GM06990 (cell line): ENCODE measurements at regions not wholly inside any gene's neighbourhood (a gene's known extent, or its start where the extent isn't known, plus 50 kb on each side); places are given as distances from the start of the nearest gene placed in this dataset.
"Not testable (repeated sequence)": the region's sequence is repeated elsewhere in the genome, so short reads cannot be mapped to it uniquely, and the experiment has no call there.

ENCODE experiments used
- DNase-seq: peaks from one replicate; pipeline ENCODE4 v3.0.0-alpha.2; 2011; ENCODE audit not compliant: insufficient read length; ENCODE audit errors: extremely low read depth
- H3K27me3 ChIP-seq: replicated peaks from 2 replicates; pipeline ENCODE4 v1.6.0; 2011; ENCODE audit warnings: low read length; ENCODE audit not compliant: control insufficient read depth, insufficient read depth
- H3K36me3 ChIP-seq: 2 replicates; pipeline ENCODE4 v1.5.1; 2011; ENCODE audit warnings: low read length; ENCODE audit not compliant: control insufficient read depth, insufficient read depth
- H3K4me3 ChIP-seq: replicated peaks from 2 replicates; pipeline ENCODE4 v1.5.1; 2011; ENCODE audit warnings: low read depth, mild to moderate bottlenecking, control low read depth, low read length
- TF ChIP-seq, protein P1 (sequence below): IDR thresholded peaks from 2 replicates; pipeline ENCODE4 v1.5.1; 2011; ENCODE audit warnings: low read length, control low read depth, mild to moderate bottlenecking, inconsistent platforms; ENCODE audit not compliant: insufficient read depth, poor library complexity, severe bottlenecking

DNA sequence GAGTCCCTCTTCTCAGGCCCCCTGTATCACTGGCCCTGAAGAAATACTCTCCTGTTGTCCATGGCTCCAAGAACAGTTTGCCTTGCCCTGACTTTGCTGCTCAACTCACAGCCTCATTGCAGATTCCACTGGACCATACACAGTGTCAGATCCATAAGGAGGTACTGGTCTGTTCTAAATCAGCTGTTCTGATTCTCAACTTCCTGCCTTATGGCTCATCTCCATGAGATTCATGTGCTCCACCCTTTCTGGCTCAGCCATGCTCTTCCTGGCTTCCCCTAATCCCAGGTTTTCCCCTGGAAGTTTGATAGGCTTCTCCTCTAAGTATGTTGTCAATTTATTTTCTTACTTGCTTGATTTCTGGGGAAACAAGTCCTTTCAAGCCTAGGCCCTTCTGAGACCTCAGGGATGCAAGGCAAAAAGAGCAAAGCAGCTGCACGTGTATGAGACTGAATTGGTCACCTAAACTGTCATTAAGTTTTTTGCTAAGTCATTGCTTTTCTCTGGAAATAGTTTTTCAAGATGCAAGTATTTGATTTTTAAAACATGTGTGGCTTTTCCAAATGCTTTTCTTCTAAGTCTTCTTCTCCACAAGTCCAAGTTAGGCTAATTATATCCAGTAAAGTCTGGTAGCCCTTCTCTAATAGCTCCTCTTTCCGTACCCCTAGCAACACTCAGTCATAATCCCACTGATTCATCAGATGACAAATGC lies 1288.5 kb downstream of the RPIA start:
- not testable (repeated sequence) for DNase-seq, H3K4me3 ChIP-seq, H3K36me3 ChIP-seq, H3K27me3 ChIP-seq

- not testable (repeated sequence) for H3K36me3 ChIP-seq, DNase-seq, H3K4me3 ChIP-seq, H3K27me3 ChIP-seq
These were observed 1290.8 kb downstream of the RPIA start for GRCh38 chr2:89982246-89982645.

- DNase-seq, H3K27me3 ChIP-seq, H3K36me3 ChIP-seq, H3K4me3 ChIP-seq: not testable (repeated sequence)
These were observed 1294.2 kb downstream of the RPIA start for GRCh38 chr2:89985650-89986049.

- not testable (repeated sequence) for H3K4me3 ChIP-seq, H3K27me3 ChIP-seq, H3K36me3 ChIP-seq, DNase-seq
These were observed 1295.1 kb downstream of the RPIA start for GRCh38 chr2:89986532-89986931.

DNA sequence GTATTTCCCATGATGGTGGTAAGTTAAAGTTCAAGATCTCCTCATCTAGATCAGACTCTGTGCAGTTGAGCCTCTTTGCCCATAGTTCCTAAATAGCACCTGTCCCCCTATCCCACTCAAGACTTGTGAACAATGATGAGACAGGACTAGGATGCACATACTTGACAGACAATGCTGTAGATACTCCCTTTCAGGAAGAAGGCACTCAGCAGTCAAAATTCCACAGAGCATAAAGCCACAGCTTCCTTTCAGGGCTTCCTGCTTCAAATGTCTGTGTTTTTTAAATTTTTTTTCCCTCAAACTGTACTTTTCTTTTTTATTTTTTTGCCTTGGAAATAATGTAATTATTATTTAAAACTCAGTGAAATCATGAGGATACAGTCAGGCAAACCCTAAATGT lies 1305.3 kb downstream of the RPIA start:
- H3K4me3 ChIP-seq, H3K27me3 ChIP-seq, H3K36me3 ChIP-seq, DNase-seq: not testable (repeated sequence)

- not testable (repeated sequence) for H3K27me3 ChIP-seq, H3K36me3 ChIP-seq, DNase-seq, H3K4me3 ChIP-seq
These were observed 1313.1 kb downstream of the RPIA start for GRCh38 chr2:90004553-90004952.

DNA sequence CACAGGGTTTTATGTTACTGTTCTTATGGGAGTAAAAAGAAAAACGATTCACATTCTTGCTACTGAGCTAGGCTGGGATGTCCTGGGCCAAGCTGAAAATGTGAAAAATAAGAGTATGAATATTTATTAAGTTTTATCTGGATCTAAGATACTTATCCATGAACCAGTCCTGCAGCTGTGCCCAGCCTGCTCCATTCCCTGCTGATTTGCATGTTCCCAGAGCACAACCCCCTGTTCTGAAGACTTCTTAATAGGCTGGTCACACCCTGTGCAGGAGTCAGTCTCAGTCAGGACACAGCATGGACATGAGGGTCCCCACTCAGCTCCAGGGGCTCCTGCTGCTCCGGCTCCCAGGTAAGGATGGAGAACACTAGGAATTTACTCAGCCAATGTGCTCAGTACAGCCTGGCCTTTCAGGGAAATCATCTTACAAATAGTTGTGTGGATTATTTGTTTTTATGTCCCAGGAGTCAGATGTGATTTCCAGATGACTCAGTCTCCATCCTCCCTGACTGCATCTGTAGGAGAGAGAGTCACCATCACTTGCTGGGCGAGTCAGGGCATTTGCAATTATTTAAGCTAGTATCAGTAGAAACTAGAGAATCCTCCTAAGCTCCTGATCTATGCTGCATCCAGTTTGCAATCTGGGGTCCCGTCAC lies 1319.1 kb downstream of the RPIA start:
- not testable (repeated sequence) for H3K27me3 ChIP-seq, H3K36me3 ChIP-seq, DNase-seq, H3K4me3 ChIP-seq

DNA sequence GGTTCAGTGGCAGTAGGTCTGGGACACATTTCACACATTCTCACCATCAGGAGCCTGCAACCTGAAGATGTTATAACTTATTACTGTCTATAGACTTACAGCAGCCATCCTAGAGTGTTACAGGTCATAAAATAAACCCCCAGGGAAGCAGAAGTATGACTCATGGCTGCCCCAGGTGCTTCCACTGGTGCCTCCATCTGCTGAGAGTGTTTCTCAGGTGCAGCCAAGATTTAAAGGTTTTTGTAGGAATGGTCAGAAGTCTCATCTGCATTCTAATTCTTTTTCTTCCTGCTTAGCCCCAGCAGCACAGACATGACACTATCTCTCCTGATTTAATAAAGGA lies 1319.6 kb downstream of the RPIA start:
- not testable (repeated sequence) for H3K27me3 ChIP-seq, DNase-seq, H3K36me3 ChIP-seq, H3K4me3 ChIP-seq

GRCh38 chr2:90019908-90020307 lies 1328.4 kb downstream of the RPIA start:
- H3K27me3 ChIP-seq, H3K36me3 ChIP-seq, H3K4me3 ChIP-seq, DNase-seq: not testable (repeated sequence)

- DNase-seq, H3K4me3 ChIP-seq, H3K36me3 ChIP-seq, H3K27me3 ChIP-seq: not testable (repeated sequence)
- TF ChIP-seq, protein P1, sequence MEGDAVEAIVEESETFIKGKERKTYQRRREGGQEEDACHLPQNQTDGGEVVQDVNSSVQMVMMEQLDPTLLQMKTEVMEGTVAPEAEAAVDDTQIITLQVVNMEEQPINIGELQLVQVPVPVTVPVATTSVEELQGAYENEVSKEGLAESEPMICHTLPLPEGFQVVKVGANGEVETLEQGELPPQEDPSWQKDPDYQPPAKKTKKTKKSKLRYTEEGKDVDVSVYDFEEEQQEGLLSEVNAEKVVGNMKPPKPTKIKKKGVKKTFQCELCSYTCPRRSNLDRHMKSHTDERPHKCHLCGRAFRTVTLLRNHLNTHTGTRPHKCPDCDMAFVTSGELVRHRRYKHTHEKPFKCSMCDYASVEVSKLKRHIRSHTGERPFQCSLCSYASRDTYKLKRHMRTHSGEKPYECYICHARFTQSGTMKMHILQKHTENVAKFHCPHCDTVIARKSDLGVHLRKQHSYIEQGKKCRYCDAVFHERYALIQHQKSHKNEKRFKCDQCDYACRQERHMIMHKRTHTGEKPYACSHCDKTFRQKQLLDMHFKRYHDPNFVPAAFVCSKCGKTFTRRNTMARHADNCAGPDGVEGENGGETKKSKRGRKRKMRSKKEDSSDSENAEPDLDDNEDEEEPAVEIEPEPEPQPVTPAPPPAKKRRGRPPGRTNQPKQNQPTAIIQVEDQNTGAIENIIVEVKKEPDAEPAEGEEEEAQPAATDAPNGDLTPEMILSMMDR = peak; percentile 18
These were observed 1329.8 kb downstream of the RPIA start for GRCh38 chr2:90021234-90021633.
